Neural cell (in vitro differentiated cells): ENCODE measurements at regions not wholly inside any gene's neighbourhood (a gene's known extent, or its start where the extent isn't known, plus 50 kb on each side); places are given as distances from the start of the nearest gene placed in this dataset.

Experiments
- CTCF ChIP-seq: fragments of 450-650 bp; IDR thresholded peaks from 2 replicates; pipeline ENCODE4 v1.5.1; 2014; ENCODE audit warnings: antibody characterized with exemption, mild to moderate bottlenecking, moderate library complexity; ENCODE audit not compliant: poor library complexity, severe bottlenecking
- EP300 ChIP-seq: fragments of 450-650 bp; conservative IDR thresholded peaks from 2 replicates; pipeline ENCODE4 v1.6.1; 2014; ENCODE audit warnings: antibody characterized with exemption, mild to moderate bottlenecking, moderate library complexity; ENCODE audit not compliant: poor library complexity, severe bottlenecking
- EZH2 ChIP-seq: fragments of 200-600, 300-800 bp; shearing (Covaris generic), sonication (generic); IDR thresholded peaks from 2 replicates; pipeline ENCODE4 v1.6.1; 2014; ENCODE audit warnings: antibody characterized with exemption, low read length, borderline replicate concordance, mild to moderate bottlenecking; ENCODE audit not compliant: insufficient read depth, poor library complexity, severe bottlenecking
- MXI1 ChIP-seq: fragments of 450-650 bp; conservative IDR thresholded peaks from 2 replicates; pipeline ENCODE4 v1.6.1; 2014; ENCODE audit warnings: antibody characterized with exemption, mild to moderate bottlenecking; ENCODE audit not compliant: poor library complexity, severe bottlenecking
- POLR2AphosphoS5 ChIP-seq: IDR thresholded peaks from 2 replicates; pipeline ENCODE4 v1.6.1; 2012
- RAD21 ChIP-seq: fragments of 450-650 bp; conservative IDR thresholded peaks from 2 replicates; pipeline ENCODE4 v1.6.1; 2014; ENCODE audit warnings: antibody characterized with exemption, mild to moderate bottlenecking, moderate library complexity
- REST ChIP-seq: IDR thresholded peaks from 2 replicates; pipeline ENCODE4 v1.6.1; 2012; ENCODE audit warnings: borderline replicate concordance
- SMC3 ChIP-seq: fragments of 450-650 bp; conservative IDR thresholded peaks from 2 replicates; pipeline ENCODE4 v1.6.1; 2014; ENCODE audit warnings: antibody characterized with exemption, mild to moderate bottlenecking, moderate library complexity; ENCODE audit not compliant: poor library complexity
- TAF1 ChIP-seq: IDR thresholded peaks from 2 replicates; pipeline ENCODE4 v1.6.1; 2012; ENCODE audit warnings: low read depth

GRCh38 chr2:2540406-2540805 is 209.3 kb upstream of the MYT1L start:
- TF ChIP-seq CTCF = no peak
- no peak for TF ChIP-seq POLR2AphosphoS5
- TF ChIP-seq MXI1 = no peak
- no peak for TF ChIP-seq RAD21
- TF ChIP-seq EZH2 = no peak
- no peak for TF ChIP-seq REST
- no peak for TF ChIP-seq TAF1
- no peak for TF ChIP-seq SMC3
- TF ChIP-seq EP300 = no peak
